ENCODE measurements at regions not wholly inside any gene's neighbourhood (a gene's known extent, or its start where the extent isn't known, plus 50 kb on each side); places are given as distances from the start of the nearest gene placed in this dataset.

- no peak for DNase-seq (ENCODE audit: low read depth in 4 of 4, low spot score in 3 of 4)
Measured at GRCh38 chr3:3280396-3280795, 100.9 kb upstream of the CRBN start.

GRCh38 chr3:3278073-3278472 is 98.6 kb upstream of the CRBN start:
- no peak for DNase-seq (ENCODE audit: low read depth in 4 of 4, low spot score in 3 of 4)

- DNase-seq (ENCODE audit: low read depth in 4 of 4, low spot score in 3 of 4): no peak
Measured at GRCh38 chr3:3276630-3277029, 97.1 kb upstream of the CRBN start.

GRCh38 chr3:3264796-3265195 is 85.3 kb upstream of the CRBN start:
- DNase-seq (ENCODE audit: low read depth in 4 of 4, low spot score in 3 of 4): no peak

- DNase-seq (ENCODE audit: low read depth in 4 of 4, low spot score in 3 of 4): no peak
Measured at GRCh38 chr3:3260870-3261269, 81.4 kb upstream of the CRBN start.

GRCh38 chr3:3259181-3259580 is 79.7 kb upstream of the CRBN start:
- no peak for DNase-seq (ENCODE audit: low read depth in 4 of 4, low spot score in 3 of 4)

GRCh38 chr3:3258281-3258680 is 78.8 kb upstream of the CRBN start:
- no peak for DNase-seq (ENCODE audit: low read depth in 4 of 4, low spot score in 3 of 4)

GRCh38 chr3:3241596-3241995 is 62.1 kb upstream of the CRBN start:
- DNase-seq (ENCODE audit: low read depth in 4 of 4, low spot score in 3 of 4): no peak

GRCh38 chr3:3240986-3241385 is 61.5 kb upstream of the CRBN start:
- DNase-seq (ENCODE audit: low read depth in 4 of 4, low spot score in 3 of 4): no peak

GRCh38 chr3:3237979-3238378 is 58.5 kb upstream of the CRBN start:
- no peak for DNase-seq (ENCODE audit: low read depth in 4 of 4, low spot score in 3 of 4)

GRCh38 chr3:3232251-3232650 is 52.8 kb upstream of the CRBN start:
- DNase-seq (ENCODE audit: low read depth in 4 of 4, low spot score in 3 of 4): no peak

All from left renal pelvis (tissue), 4 donors.